Frontal cortex (tissue), 3 donors: ENCODE measurements at regions not wholly inside any gene's neighbourhood (a gene's known extent, or its start where the extent isn't known, plus 50 kb on each side); places are given as distances from the start of the nearest gene placed in this dataset.

Experiments
- DNase-seq, 2 donors: peaks; one replicate each; pipeline ENCODE4 v3.0.0; 2012; ENCODE audit warnings: low spot score in 2 of 2
- FAIRE-seq: peaks from 2 replicates; lab custom pipeline; 2012; peaks lifted over from hg19 to GRCh38; lab: Jason Lieb, UNC
- donor health status: control.
- donor health status: control.
- donor health status: control.

DNA sequence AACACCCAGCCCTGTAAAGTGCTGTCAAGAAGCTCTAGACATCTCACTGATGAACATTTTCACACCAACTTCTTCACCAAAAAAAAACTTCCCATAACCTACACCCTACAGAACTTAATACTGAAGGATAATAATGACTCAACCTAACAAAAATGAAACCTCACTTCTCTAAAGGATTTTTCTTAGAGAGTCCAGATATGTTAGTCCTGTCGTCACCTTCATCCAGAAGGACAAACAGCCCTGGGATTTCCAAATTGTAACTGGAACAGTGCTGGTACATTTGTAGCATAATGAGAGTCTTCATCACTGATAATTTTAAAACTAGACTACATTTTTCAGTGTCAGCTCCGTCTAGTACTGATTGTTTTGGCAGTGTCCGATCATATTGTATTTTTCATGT lies 528.6 kb upstream of the CELF2 start:
- FAIRE-seq (no peak), DNase-seq (no peak)

DNA sequence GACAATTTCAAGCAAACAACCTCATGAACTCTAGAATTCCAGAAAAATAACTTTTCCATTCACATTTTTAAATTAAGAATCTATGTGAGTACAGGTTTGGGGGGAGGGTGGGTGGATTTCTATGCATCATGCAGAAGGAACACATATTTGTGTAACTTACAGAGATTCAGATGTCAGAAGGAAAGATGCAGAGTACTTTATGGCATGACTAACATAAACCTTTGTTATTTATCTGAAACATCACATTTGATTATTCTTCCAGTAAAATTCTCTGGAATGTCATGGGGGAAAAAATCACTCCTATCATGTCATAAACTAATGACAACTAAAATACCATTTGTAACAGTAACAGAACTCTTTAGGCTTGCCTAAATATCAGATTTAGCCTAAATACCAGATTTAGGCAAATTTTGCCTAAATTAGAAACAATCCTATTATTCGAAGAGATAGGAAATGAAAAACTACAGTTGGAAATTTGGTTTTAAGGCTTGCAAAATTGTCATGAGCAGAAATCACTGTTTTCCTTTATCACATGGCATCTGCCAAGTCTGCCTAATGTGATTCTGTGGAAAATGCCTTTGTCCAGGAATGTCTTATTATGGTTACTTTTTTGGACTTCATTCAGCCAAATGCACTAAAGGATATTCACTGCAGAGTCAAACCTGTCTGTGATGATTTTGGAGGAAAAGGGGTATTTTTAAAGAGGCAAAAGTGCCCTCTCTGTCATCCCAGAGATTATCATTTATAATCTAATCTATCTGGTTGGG lies 527.7 kb upstream of the CELF2 start:
- DNase-seq = no peak
- FAIRE-seq = no peak

DNA sequence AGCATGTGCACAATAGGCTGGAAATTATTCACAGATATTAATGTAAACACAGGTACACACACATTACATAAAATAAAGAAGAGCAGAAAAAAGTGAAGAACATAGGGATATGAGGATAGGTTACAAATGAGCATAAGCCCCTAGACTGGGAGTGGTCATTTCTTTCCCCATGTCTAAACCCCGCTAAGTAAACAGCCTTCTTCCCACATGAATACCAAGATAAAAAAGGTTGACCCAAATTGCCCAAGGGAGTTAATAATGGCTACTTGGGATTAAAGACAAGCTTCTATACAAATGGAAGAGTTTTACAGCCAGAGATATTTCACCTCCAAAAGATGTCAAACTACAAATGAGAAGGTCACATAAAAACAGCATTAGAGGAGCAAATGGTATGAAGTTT lies 527.1 kb upstream of the CELF2 start:
- FAIRE-seq = no peak

DNA sequence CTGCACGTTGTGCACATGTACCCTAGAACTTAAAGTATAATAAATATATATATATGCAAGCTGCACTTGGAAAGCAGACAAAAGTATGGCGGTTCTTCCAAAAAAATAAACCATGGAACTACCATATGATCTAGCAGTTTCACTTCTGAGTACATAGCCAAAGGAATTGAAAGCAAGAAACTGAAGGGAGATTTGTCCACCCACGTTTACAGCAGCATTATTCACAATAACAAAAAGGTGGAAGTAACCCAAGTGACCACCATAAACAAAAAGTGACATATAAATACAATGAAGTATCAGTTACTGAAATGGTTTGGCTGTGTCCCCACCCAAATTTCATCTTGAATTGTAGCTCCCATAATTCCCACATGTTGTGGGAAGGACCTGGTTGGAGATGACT lies 525.3 kb upstream of the CELF2 start:
- no peak for FAIRE-seq

More for the DNA sequence above, 527.1 kb upstream of the CELF2 start:
- DNase-seq = no peak

DNA sequence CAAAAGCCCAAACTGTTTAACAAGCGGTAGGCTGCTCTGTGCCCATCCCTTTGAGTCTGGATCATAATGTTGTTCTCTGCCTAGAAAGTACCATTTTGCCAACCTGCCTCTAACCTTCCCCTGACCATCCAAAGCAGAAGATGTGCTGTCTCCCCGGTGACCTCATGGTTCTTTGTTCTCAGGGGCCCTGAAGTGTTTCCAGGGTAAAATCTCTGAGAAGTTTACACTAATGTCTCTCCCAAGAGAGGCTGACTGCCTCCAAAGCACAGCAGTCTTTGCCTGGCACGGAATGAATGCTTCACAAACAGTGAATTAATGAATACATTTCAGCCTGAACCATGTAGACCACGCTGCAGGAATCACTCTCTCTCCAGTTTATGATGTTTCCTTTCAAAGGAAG lies 523.8 kb upstream of the CELF2 start:
- FAIRE-seq (no peak), DNase-seq (no peak)

More for the DNA sequence above, 525.3 kb upstream of the CELF2 start:
- DNase-seq = no peak

DNA sequence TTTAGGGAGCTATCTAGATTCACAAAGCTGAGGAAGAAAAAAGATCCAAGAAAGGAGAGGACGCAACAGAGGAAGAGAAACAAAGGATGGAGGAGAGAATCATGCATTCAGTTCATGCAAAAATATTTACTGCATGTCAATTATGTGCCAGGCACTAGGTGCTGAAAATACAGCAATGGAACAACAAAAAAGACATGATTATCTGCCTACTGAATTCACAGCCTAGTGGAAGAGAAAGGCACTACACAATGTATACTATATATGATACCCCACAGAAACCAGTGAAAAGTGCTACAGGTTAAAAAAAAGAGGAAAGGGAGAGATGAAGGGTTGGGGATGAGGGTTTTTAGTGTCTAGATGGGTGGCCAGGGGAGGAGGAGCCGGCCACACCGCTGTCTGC lies 520.4 kb upstream of the CELF2 start:
- DNase-seq (no peak), FAIRE-seq (no peak)

DNA sequence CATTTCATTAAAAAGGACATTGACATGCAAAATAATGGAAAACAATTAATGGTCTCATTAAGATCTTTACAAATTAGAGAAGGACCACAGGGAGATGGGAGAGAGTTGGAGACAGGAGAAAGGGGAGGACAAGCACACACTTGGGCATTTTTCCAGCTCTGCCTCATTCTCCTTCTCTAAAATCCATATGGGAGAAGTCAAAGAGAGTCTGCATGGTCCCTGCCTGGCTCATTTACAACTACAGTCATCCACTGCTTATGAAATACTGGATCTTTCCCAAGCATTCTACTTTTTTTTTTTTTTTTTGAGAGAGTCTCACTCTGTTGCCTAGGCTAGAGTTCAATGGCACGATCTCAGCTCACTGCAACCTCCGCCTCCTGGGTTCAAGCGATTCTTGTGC lies 518.9 kb upstream of the CELF2 start:
- DNase-seq (no peak), FAIRE-seq (no peak)

DNA sequence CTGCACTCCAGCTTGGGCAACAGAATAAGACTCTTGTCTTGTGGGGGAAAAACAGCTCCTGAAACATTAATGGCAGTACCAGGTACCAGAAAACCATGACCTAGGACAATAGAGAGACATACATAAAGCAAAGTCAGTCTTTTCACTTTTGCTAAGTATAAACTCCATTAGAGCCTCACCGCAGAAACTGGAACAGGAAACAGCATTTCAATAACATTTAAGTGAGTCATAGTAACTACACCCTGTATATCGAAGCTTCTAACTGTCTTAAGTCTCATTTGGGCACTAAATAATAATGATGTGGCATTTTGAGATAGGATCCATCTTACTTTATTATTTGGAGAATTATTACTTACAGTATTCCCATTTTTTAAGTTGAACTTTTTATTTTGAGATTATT lies 517.8 kb upstream of the CELF2 start:
- DNase-seq = no peak

DNA sequence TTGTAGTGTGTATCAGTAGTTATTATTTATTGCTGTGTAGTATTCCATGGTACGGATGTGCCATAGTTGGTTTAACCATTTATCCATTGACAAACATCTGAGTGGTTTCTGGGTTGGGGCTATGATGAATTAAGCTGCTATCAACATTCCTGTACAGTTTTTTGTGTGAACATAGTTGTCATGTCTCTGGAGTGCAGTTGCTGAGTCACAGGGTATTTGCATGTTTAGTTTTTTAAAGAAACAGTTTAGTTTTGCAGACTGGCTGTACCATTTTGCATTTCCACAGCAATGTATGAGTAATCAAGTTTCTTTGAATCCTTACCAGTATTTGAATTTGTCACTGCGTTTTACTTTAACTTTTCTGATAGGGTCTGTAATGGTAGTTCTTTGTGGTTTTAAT lies 516.7 kb upstream of the CELF2 start:
- no peak for DNase-seq
- FAIRE-seq = no peak

More for the DNA sequence above, 517.8 kb upstream of the CELF2 start:
- FAIRE-seq = no peak

DNA sequence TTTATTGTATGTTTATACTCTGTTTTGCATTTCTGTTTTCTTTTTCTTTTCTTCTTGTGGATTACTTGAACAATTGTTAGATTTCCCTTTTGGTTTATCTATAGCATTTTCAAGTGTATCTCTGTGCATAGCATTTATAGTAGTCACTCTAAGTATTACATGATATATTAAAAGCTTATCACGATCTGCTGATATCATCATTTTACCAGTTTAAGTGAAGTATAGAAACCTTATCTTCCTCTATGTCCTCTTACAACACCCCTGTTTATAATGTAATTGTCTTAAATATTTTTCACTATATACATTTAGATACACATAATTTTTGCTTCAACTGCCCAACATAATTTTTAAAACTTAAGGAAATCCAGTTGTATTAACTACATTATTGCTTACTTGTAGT lies 513.9 kb upstream of the CELF2 start:
- no peak for FAIRE-seq
- no peak for DNase-seq

DNA sequence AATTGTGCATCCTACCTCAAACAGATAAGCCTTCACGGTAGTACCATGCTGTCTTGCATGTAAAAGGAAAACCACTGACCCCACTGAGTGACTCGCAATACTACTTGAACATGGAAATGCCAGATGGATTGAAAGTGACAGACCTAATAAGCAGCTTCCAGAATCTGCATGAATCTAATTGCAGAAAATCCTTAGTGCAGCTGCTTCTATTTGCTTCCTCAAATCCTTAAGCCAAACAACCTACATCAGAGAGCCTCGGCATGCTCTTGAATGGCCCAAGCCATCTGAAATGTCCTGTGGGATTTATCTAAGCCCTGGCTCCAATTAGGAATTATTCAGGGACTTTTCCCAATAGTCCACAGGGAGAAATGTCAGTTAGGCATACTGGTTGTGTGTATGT lies 509.5 kb upstream of the CELF2 start:
- FAIRE-seq (no peak), DNase-seq (no peak)

DNA sequence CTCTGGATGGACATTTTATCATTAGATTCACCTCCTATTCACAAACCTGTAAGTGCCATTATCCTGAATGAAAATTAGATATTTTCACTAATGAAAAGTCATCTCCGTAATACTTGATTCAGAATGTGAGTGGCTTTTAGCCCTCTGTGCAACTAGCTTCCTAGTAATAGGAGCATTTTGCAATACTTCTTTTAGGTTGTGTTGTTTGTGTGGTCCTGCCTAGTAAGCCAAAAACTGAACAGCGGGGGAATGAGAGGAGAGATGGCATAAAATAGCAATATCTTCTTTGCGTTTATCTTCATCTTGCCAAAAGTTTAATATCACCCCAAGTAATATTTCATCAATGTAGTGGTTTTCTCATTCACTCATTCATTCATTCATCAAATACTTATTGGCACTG lies 507.5 kb upstream of the CELF2 start:
- FAIRE-seq (no peak), DNase-seq (no peak)

DNA sequence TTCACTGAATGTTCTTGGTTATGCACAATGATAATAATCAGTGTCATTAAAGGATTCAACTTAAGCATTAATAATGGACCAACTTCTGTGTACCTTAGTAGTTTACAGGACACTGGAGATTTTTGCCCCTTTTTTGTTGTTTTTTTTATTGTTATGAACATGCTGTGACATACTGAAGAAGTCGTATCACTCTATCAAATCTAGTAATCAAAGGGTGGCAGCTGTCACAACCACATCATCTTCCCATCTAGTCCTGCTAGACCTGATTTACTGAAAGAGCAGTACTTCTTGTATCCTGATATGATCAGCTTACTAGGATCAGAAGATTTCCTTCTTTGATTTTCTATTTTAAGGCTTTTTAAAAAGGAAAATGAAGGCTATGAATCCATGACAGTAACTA lies 504.6 kb upstream of the CELF2 start:
- no peak for FAIRE-seq
- DNase-seq = no peak

DNA sequence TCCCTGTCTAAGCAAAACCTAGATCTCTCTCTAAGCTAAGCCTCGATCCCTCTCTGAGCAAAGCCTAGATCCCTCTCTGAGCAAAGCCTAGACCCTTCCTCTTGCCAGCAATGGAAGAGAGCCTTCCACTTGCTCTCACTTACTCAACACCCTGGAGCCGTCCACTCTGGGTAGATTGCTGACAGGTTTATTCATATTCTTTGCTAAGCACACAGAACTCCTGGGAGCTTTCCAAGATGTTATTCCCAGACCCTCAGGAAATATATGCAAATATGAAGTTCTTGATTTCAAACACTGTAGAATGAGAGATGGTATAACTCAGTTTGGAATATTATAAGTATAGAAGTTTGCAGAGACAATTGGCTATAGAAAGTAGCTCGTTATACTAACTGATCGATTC lies 503.8 kb upstream of the CELF2 start:
- FAIRE-seq (no peak), DNase-seq (no peak)

DNA sequence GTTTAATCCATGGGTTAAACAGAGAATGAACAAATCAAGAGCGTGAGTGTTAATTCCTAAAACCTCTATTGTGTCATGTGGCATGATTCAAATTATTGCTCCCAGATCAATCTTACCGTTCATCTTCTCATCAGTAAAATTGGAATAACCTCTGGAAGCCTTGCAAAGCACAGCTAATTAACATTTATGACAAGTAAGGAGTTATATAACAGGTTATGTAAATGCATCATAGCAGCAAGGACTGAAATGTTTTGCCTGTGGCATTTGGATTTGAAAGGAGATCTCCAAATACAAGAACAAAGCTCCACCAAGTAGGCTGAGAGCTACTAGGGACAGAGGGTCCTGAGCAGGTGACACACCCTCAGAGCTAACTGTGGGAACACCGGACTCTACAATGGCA lies 502.9 kb upstream of the CELF2 start:
- FAIRE-seq (no peak), DNase-seq (no peak)

DNA sequence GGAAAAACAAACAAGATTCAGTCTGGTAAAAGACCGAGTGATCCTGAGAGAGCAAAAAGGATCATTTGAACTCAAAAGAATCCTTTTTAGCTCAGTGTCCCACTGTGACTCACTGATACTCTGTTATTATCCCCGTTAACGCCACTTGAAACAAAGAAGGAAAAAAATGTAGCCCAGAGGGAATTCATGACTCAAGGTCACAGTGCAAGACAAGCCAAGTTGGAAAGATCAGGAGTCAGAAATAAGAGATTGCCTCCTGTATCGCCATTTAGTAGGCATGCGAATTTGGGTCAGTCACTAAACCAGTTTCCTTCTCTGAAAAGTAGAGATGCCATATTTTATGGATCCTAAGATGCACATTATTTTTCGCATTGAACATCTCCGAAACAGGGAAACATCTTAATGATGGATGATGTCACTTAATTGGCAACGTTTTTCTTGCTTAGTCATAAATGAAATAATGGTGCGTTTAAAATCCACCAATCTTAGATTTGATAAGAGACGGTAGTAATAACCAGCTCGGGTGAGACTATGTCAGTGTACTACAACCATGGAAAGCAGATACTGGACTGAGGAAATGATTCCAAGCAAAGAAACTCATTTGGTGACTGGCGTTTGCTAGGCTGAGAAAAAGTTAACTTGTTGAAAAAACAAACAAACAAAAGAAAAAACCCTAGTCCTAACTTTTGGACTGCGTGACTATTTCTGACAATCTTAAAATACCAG lies 502.0 kb upstream of the CELF2 start:
- FAIRE-seq = no peak

DNA sequence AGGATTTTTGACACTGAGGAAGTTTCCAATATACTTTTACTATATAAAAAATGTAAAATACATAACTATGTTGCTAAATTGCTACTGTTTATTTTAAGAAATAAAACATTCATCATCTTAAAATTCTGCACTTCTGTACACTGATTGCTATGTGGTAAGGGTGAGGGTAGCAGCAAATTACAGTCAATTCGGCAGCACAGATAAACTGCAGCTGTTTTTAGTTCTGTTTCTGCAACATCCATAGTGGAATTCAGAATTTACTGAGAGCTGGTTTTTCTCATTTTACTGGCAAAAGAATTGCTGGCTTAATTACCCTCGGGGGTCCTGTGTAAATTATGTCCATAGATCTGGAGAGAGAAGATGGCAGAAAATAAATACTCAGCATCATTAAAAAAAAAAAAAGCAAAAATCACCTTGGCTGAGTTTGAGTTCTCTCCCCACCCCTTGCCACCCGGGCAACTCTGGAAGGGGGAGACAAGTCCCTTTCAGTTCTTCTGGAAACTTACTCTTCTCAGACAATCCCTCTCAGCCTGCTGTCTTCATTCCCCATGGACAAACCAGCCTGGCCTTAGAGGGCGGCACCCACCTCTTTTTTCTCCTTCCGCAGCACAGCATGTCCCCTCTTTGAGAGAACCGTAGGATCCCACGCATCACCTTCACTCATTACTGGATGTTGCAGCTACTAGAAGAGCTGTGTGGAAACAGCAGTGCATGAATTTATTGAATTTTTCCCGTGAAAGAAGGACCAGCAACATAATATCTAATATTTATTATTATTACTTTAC lies 501.1 kb upstream of the CELF2 start:
- FAIRE-seq = no peak

More for the DNA sequence above, 502.0 kb upstream of the CELF2 start:
- DNase-seq = no peak

DNA sequence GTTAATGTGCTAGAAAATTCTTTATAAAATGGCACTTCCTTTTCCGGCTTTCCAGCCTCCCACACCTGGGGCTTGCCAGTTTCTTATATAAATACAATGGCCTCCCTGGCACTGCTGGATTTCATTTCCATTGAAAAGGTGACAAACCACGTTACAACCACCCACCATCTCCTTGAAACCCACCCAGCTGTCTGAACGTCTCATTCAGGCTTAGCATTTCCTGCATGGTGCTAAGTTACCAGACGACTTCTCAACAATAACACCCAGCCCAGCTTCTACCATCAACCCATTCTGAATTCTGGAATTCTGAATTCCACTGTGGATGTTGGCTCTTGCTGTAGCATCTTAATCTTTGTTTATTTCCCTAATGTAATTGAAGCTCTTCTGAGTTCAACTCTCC lies 499.8 kb upstream of the CELF2 start:
- FAIRE-seq (no peak), DNase-seq (no peak)

More for the DNA sequence above, 501.1 kb upstream of the CELF2 start:
- no peak for DNase-seq

DNA sequence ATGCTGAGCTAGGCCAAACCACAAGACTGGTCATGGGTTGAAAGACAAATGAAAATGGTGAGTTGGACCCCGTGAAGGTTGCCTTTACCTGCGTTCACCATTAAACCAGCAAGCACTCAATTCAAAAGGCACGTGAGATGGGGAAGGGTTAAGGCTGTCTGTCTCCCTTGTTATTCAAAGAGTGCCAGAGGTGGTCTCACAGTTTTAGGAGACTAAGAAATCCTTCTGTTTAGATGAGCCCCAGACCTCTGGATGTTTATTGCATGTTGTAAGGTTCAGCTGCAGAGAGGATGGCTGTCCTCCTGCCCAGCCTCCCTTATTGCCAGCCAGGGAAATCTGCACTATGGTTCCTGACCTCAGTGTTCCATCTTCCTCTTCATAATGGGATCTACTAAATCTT lies 498.0 kb upstream of the CELF2 start:
- no peak for FAIRE-seq
- DNase-seq = no peak

DNA sequence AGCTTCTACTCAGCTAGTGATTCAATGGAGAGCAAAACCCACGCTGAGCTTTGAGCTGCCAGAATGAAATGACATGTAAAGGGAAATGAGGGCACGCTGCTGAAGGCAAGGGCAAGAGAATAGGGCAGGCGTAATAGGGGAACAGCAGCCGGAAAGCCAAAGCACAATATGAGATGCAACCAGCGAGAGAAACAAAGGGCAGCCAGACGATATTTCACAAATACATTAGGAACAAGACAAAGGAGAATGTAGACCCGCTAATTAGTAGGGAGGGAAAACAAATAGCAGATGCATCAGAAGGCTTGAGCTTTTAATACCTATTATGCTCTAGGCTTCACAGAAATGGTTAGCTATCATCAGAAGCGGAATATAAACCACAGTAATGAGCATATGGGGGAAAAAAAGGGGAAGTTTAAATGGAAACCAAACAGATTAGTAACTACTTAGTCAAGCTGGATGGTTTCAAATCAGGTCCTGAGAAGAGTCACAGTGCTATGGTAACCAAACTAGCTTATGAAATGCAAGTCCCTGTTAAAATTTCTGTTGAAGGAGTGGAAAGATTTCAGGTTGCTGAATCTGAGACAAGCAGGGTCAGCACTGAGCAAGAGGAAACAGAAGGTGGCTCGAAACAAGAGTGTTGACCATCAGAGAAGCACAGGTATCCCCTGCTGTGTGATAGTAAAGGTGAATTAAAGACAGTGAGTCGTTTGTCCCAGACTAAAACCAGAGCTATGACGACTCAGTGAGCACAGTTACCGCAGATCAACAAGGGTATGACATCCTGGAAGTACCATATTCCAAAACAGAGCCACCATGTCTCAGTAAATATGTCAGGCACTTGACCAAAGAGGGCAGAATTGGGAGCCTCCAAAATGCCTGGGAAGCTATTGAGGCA lies 496.9 kb upstream of the CELF2 start:
- no peak for FAIRE-seq

More for the DNA sequence above, 496.9 kb upstream of the CELF2 start:
- no peak for DNase-seq
